Activated CD4-positive, alpha-beta T cell treated with anti-CD3 and anti-CD28 coated beads for 4 hours (primary cell): ENCODE measurements at regions not wholly inside any gene's neighbourhood (a gene's known extent, or its start where the extent isn't known, plus 50 kb on each side); places are given as distances from the start of the nearest gene placed in this dataset.
"Not testable (repeated sequence)": the region's sequence is repeated elsewhere in the genome, so short reads cannot be mapped to it uniquely, and the experiment has no call there.

Experiments used
- DNase-seq, 2 donors: peaks; one replicate each; pipeline ENCODE4 v3.0.0-alpha.2; 2020

DNA sequence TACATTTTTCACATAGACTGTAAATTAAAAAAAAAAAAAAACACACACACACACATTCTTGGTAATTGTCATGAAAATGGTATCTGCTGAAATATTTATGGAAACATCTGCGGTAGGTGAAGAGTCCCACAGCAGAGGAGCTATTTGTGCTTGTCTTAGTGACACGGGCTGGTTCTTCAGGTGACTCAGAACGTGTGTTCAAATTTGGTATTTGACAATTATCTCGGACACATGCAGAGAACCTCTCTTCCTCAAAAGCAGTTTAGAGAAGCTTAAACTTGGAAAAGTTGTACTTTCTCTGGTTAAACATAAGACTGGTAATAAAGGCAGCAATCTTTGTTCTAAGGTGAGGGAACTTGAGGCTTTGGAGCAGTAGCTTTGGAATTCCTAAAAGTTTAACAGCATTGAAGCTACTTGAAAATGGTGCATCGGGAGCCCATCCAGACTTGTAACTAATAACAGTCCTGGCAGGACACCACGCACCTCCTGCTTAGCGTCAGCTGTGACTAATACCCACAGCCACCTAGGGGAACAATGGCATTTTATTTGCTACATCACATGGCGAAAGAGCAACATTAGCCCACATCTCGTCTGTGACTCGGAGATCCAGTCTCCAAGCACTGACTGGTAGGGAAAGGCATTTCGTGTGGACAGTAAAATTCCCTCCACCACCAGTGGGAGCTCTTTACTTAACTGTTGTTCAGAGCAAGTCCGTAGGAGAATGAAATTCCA, 1505.1 kb upstream of the SLC10A2 start:
- no peak for DNase-seq

DNA sequence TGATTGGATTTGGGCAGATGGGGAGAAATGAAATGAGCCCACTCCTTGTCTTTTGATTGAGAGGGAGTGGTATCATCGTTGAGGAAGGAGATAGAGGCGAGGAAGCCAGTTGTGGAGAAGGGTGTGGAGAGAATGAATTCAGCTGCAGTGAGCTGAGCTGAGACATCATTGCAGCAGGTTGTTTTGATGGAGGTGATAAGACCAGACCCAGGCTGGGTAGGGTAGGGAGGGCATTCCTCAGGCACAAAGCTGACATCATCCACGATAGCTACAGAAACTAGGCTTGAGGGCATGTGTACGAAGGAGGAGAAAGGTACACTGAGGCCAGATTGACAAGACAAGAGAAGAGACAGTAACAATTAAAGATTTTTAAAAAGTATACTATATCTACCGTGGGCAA, 1500.9 kb upstream of the SLC10A2 start:
- DNase-seq: no peak

DNA sequence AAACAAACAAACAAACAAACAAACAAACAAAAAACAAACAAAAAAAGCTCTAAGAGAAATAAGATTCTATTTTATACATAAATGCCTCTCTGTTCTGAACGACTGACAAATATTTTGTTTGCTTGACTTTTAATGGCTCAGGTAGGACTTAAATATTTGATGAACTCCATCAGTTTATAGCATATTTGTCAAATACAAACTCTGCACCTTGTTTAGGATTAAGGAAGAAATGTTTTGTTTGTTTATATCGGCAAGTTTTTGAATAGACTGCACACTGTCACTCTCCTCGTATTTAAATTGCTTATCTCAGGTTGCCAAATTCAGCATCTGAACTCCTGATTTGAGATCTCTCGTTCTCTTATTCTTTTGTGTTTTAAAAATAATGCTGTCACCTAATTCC, 1499.7 kb upstream of the SLC10A2 start:
- no peak for DNase-seq

DNA sequence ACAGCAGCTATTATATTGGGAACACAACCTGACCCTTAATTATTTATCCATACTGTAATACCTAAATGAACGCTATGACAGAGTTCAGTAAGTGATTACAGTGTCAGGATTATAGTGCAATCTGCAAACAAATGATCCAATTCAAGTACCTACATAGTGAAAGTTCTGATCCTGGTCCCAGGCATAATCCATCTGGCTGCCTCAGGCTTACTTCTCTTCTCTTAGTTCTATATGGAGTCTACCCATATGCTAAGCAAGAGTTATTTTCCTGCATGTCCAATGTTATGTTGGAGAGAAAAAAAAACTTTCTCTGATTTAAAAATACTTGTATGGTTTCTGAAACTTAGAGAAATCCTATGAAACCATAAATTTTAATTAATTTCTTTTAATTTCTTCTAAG, 1487.7 kb upstream of the SLC10A2 start:
- DNase-seq: no peak

DNA sequence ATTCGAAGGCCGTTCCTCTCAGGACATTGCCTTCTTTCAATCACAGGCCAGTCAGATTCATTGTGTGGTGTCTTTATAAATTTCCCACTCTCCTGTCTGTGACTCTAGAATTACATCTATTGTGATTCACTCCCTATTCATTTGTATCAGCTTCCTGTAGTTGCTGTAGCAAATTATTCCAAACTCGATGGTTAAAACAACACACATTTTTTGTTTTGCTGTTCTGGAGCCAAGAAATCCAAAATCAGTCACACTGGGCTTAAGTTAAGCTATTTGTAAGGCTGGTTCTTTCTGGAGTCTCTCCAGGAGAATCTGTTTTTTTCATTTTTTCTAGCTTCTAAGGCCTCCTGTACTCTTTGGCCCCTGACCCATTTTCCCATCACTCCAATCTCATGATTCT, 1487.0 kb upstream of the SLC10A2 start:
- DNase-seq: no peak

DNA sequence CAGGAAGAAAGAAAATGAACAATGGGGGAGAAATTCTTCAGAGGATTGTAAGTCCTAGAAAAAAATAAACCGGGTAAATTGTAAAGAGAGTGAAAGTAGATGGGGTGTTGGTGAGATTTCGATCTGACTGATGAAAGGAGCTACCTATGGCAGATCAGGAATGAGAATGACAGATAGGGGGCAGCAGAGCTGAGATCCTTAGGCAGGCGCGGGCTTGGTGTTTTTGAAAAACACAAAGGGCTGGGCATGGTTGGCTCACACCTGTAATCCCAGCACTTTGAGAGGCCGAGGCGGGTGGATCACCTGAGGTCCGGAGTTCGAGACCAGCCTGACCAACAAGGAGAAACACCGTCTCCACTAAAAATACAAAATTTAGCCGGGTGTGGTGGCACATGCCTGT, 1468.6 kb upstream of the SLC10A2 start:
- no peak for DNase-seq

DNA sequence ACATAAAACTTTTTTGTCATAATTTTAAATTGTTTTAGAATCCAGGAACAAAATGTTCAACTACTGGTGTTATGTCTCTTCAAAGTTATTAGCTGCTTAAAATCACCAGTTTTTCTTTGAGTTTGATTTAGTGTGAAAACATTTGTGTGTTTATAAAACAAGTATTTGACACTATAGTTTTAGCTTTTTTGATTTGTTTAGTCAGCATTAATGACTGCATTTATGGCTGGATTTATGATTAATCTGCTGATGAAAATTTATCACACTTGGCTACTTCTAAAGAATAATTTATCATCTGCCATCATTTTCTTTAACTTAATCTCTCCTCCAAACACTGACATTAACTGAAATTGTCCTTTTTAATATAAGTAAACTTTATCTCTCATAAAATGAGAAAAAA, 1465.9 kb upstream of the SLC10A2 start:
- DNase-seq: no peak

DNA sequence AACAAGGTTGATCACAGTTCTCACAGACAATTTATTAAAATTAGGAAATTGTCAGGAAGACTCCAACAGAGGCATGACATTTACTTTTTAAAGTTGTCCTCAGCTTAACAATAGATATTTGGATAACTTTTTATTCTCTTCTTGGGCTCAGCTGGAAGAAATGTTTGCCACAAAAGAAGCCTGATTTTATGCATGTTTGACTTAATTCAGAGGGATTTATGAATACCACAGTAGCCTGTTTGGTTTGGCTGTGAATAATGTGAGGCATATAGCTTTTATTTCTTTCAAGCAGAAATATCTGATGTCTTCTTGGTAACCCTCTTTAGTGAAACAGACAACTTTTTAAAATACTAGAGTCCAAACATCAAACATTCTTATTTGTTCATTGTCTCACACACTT, 1464.5 kb upstream of the SLC10A2 start:
- no peak for DNase-seq

DNA sequence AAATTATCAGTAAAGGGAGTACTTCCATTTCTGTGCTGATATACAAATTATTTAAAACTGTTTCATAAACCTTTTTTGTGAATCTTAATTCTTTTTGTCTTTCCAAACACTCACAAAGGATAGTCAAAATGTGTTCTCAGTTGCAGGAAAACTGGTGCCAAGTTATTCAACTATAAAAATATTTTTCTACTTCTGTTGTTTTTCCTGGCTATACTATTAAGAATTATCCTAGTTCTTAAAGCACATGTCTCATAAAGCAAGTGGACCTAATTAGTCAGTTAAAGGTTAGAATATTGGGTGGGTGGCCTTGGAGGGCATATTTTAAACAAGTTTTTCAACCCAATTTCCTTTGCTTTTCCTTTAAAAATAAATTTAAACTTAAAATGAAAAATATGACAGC, 1460.3 kb upstream of the SLC10A2 start:
- no peak for DNase-seq

DNA sequence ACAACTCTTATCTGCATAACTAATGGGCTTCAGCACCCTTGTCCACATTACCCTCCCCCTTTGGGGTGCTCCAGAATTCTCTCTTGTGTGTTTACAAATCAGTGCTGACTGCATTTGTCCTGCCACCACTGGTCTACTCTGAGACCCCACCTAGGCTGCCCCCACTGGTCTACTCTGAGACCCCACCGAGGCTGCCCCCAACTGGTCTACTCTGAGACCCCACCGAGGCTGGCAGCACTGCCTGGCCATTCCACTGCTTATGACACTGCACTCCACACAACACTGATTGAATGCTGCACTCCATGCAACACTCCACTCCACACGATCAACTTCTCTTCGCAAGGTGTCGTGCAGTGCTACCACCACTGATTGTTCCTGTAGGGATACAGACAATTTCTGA, 1459.2 kb upstream of the SLC10A2 start:
- DNase-seq: no peak

DNA sequence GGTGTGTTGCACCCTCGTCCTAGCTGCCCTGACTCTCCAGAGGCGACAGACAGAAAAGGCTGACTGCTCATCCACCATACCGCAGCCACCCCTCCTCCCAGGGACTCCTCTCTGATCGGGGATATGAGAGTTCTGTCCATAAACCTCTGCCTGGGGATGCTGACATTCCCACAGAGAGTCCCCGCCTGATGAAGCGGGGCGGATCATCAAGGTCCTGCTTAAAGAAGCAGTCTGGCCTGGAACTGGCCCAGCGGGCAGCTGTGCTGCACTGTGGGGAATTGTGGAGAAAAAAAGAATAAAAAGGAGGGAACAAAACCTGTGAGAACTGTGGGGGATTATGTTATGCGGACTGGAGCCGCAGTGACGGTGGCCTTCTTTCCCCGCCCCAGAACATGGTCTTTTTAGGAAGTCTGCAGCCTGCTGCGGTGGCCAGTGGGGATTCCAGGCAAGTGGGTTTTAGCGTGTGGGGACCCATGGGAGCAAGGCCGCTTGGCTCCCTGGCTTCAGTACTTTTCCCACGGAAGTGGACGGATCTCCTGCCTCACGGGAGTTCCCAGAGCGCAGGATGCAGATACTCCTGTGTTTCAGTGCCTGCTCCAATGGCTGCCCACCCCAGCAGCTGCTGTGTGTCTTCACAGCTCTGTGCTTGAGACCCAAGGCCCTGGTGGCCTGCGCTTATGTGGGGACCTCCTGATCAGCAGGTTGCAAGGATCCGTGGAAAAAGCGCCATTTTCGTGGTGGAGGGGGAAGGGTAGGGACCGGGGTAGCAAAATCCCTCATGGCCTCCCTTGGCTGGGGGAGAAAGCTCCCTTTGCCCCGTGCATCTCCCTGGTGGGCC, 1456.2 kb upstream of the SLC10A2 start:
- no peak for DNase-seq

DNA sequence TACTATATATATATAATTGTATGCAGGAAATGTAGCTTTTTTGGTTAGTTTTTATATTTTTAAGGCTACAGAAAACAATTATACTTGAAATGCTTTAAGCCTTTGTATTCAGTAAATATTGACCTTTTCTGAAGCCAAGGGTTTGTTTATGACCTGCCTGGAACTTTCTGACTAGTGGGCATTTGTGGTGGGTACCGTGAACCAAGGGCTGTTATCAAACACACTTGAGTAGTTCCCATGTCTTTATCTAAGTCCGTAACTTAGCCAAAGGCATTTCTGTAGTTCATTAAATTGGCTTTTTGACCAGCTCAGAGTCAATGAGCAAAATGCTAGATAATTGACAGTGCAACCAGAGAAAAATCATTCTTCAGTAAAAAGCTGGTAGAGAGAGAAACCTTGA, 1444.2 kb upstream of the SLC10A2 start:
- no peak for DNase-seq

DNA sequence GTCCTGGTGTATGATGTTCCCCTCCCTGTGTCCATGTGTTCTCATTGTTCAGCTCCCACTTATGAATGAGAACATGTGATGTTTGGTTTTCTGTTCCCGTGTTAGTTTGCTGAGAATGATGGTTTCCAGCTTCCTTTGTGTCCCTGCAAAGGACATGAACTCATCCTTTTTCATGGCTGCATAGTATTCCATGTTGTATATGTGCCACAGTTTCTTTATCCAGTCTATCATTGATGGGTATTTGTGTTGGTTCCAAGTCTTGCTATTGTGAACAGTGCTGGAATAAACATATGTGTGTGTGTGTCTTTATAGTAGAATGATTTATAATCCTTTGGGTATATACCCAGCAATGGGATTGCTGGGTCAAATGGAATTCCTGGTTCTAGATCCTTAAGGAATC, 1427.3 kb upstream of the SLC10A2 start:
- not testable (repeated sequence) for DNase-seq

DNA sequence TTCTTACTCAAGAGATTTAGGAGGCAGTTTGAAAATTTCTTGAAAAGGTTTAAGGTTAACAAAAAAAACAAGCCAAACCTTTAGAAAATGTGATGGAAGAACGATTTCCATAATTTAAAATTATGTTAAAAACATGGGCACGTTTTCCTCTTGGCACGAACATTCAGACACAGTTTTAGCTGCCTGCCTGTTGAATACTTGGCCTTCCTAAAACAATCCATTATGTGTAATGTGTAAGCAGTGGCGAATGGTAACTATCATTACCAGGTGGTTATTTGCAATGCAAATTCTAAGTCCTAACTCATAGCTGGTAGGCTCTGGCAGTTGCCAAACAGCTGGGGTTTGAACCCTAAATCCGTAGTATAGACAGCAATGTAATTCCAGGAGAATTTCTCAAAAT, 1425.7 kb upstream of the SLC10A2 start:
- no peak for DNase-seq

DNA sequence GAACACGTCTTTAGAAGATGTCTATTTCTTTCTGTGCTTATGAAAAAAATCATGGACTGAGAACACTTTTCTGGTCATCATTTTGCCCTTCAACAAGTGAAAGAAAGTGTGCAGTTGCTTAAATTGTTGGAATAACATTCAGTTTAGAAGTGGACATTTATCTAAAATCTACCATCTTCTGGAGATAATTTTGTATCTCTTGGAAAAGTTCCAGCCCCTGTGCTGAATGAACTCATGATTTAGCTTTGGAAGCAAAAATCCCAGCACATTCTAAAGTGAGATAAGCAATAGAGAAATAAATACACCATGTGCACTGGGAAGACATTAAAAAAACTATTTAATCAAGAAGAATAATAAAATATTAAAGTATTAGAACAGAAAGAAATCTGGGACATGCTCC, 1420.8 kb upstream of the SLC10A2 start:
- no peak for DNase-seq

DNA sequence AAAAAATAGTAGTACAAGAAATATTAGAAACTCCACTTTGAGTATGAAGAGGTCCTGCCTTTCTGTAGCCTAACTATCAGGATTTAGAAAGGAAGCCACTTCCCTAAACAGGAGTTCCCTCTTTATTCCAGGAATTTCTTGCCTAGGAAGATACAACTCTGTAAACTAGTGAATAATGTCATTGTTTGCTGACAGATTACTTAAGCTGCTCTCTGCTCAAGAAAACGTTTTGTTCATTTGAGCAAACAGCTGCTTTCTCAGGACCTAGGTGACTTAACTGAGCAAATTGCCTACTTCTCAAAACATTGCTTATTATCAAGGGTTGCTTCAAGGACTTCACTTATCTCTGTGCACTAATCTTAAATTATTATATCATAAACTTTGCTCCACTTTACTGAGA, 1419.4 kb upstream of the SLC10A2 start:
- no peak for DNase-seq

DNA sequence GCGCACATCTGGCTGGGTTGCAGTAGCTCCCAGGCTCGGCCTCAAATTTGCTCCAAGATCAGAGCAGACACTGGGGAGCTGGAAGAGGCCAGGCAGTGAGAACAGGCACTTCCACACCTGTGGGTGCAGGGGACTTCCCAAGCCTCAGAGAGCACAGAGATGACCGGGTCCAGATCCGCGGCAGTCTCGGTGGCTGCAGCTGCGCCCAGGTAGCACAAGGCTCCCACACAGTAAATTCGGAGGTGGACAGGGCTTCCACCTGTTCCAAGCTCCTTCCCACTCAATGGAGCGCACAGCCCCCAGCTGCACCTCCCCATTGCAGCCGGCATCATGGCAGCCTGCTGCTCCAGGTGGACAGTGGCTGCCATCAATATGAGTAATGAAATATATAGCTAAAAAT, 1417.4 kb upstream of the SLC10A2 start:
- DNase-seq: no peak

DNA sequence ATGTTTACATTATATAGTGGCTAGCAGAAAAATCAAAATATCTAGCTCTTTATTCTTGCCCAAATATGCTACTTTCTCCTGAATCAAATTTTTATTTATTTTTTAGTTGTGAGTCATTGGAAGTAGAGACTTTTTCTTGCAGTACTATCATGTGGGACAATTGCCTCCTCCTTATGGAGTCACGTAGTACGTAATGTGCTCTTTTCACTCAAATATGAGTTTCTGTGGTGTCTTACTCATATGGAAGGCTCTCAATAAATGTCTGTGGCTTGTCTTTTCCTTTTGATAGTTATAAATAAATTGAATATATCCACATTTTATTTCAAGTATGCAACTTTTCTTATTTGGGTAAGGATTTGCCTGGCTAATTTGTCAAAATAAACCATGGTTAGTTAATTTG, 1411.0 kb upstream of the SLC10A2 start:
- no peak for DNase-seq

DNA sequence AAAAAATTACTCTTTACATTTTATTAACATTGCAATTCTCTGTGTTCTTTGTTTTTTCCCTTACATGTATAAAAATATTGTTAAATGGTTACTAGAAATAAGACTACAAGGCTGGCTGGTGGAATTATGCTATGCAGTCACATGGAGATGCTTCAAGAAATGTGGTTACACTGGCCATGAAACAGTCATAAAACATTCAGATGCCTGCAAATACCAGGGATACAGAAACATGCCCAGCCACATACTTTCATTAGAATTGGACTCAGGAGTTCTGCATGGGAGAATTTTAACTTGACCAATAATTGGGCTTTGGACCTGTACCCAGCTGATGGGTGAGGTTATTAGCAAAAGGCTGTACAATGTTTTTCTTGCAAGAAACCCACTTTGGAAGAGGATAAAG, 1407.7 kb upstream of the SLC10A2 start:
- DNase-seq: no peak

DNA sequence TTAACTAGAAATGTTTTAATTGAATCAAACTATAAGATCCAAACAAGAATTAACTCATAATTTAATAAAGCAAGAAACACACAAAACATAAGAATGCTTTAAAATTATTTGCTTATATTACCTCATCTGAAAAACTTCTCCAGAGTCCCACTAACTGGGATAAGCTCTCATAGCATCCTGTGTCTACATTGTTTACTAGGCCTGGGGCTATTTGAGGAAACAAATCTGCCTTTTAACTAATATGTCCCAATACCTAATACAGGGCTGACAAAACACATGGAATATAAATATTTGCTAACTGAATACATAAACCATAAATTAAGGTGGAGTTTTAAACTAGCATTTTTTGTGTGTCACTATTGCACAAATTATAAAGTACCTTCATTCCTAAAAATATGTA, 1399.8 kb upstream of the SLC10A2 start:
- DNase-seq: no peak

DNA sequence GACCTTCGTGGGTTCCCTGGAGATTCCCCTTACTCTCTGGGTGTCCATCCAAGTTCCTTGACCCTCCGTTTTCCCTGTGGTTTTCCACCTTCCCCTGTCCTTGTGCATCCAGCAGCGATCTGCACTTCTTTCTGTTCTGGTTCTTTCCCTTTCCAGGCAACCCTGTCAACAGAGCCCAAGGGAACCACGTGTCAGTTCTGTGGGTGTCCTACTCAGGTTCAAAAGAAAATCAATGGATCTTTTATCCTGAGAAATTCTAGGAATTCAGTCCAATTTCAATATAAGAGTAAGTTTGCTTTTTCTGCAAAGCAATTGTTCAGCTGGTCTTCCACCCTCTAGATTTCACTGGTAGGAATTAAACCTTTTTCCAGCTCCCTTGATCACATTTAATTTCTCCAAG, 1394.8 kb upstream of the SLC10A2 start:
- no peak for DNase-seq

DNA sequence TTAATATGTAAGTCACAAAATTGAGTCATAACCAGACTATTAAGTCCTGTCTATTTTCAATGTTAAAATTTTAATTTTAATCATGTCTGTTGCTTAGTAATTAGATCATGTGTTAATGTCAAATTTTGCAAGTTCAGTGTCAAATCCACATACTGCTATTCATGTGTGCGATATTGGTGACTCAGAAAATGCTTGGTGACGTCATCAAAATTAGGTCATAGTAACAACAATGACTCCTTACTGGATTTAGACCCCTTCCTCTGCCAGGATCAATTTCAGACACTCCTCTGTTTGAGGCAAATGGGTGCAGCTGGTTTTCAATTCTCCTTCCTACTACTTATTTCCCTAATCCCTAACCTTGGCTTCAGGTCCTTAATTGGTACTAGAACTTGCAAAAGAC, 1394.3 kb upstream of the SLC10A2 start:
- no peak for DNase-seq

DNA sequence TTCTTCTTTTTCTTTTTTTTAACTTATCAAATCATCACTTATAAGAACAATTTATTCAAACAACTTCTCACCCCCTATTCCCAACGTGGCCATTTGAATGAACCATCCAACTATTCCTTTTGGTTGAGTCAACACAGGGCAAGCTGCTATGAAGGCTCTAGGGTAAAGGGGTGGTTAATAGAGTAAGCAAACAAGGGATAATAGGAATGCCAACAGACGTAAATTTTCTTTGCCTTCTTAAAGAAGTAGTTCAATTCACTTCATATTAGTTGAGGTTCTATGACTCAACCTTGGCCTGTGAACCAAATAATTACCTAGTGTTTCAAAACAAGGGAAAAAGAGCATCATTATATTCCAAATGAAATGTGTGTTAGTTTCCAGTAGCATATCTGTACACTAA, 1383.8 kb upstream of the SLC10A2 start:
- DNase-seq: no peak

DNA sequence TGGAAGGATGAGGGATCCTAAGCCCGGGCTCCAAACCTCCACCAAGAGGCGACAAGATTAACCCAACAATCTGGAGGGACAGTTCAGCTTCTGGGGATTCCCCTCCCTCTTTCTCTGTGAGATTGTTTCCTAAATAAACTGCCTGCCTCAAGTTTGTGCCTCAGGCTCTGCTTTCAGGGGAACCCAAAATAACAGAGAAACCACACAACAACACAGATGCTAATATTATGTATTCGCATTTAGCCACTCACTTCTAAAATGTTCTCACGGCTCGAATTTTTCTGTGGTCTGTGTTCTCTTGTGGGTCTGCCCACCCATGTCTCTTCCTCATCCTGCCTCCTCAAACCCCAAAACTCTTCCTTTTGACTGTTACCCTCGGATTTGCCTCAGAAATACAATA, 1381.1 kb upstream of the SLC10A2 start:
- no peak for DNase-seq

DNA sequence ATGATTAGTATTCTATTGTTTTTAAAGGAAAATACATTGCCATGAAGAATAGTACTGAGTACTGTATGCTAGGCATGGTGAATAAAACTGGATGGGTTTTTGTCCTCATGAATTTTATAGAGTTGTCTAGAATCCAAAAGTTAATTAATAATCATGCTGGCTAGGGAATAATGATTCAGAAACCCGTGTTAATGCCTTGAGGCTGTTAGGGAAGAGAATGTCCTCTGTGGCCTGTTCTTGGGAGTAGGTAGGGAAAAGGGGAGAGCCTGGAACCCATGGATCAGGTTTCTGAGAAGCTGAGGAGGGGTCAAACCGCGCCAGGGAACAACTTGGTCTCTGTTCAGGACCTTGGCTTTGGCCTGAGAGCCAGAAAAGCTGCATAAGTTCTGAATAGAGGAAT, 1376.3 kb upstream of the SLC10A2 start:
- no peak for DNase-seq
